GM13976 (cell line): ENCODE measurements at regions not wholly inside any gene's neighbourhood (a gene's known extent, or its start where the extent isn't known, plus 50 kb on each side); places are given as distances from the start of the nearest gene placed in this dataset.

ENCODE experiments used
- DNase-seq: peaks from one replicate; pipeline ENCODE4 v3.0.0; 2012; ENCODE audit warnings: low spot score
- in situ Hi-C: fragments of 300-500 bp; cut with MboI; formaldehyde crosslinking; loops from one replicate; pipeline ENCODE4 v1.12.0; 2022; ENCODE audit warnings: low sequenced_read_pairs, mixed read lengths, inconsistent platforms; ENCODE audit not compliant: unreplicated experiment
- TF ChIP-seq, protein P1 (sequence below): IDR thresholded peaks from 2 replicates; pipeline ENCODE4 v1.5.1; 2012; ENCODE audit warnings: borderline replicate concordance, mild to moderate bottlenecking; ENCODE audit not compliant: insufficient read depth; ENCODE audit errors: extremely low read depth, missing control alignments, control extremely low read depth

GRCh38 chrX:110454336-110454735 is 95.7 kb downstream of the RTL9 start:
- in situ Hi-C loops = no loop called here
- TF ChIP-seq, protein P1, sequence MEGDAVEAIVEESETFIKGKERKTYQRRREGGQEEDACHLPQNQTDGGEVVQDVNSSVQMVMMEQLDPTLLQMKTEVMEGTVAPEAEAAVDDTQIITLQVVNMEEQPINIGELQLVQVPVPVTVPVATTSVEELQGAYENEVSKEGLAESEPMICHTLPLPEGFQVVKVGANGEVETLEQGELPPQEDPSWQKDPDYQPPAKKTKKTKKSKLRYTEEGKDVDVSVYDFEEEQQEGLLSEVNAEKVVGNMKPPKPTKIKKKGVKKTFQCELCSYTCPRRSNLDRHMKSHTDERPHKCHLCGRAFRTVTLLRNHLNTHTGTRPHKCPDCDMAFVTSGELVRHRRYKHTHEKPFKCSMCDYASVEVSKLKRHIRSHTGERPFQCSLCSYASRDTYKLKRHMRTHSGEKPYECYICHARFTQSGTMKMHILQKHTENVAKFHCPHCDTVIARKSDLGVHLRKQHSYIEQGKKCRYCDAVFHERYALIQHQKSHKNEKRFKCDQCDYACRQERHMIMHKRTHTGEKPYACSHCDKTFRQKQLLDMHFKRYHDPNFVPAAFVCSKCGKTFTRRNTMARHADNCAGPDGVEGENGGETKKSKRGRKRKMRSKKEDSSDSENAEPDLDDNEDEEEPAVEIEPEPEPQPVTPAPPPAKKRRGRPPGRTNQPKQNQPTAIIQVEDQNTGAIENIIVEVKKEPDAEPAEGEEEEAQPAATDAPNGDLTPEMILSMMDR = no peak
- no peak for DNase-seq

DNA sequence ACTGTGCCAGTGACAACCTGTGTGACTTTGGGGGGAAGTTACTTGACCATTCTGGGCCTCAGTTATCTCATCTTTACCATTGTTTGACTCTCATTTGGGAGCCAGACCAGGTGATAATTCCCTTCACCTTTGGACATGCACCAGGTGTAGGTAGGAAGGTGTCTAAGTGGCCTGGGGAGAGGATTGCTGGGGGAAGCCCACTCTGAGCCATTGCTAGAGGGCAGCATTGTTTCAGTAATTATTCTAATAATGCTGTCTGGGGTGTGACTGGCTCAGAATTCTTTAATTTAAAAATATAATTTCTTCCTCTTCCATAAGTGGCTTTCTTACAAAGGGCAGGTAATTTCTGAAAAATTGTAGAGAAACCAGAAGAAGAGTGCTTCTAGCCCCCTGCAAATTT is 104.3 kb downstream of the RTL9 start:
- TF ChIP-seq, protein P1 = no peak
- no peak for DNase-seq
- in situ Hi-C loops = no loop called here

DNA sequence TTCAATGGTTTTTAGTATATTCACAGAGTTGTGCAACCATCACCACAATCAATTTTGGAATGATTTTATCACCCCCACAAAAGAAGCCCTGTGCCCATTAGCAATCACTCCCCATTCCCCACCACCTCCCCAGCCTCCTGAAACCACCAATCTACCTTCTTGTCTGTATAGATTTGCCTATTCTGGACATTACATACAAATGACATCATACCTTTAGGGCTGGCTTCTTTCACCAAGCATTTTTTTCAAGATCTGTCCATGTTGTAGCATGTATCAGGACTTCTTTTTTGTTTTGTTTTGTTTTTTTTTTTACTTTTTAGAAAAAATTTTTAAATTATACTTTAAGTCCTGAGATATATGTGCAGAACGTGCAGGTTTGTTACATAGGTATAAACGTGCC is 108.1 kb downstream of the RTL9 start:
- no peak for DNase-seq
- in situ Hi-C loops = no loop called here

DNA sequence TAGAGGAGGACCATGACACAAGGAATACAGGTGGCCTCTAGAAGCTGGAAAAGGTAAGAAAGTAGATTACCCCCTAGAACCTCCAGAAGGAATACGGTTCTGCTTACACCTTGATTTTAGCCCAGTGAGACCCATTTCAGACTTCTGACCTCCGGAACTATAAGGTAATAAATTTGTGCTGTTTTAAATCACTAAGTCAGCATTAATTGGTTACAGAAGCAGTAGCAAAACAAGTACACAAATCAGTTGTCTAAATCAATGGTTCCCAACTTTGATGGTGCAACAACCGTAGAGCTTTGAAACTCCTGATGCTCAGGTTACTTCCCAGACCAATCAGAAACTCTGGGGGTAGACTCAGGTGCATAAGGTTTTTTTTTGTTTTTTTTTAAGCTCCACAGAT is 113.6 kb downstream of the RTL9 start:
- in situ Hi-C loops = no loop called here
- no peak for DNase-seq
- TF ChIP-seq, protein P1 = no peak

More for the DNA sequence above, 108.1 kb downstream of the RTL9 start:
- TF ChIP-seq, protein P1 = no peak

- TF ChIP-seq, protein P1 = no peak
- no peak for DNase-seq
- in situ Hi-C loops = no loop called here
Observed at GRCh38 chrX:110477593-110478228, 119.1 kb downstream of the RTL9 start.

DNA sequence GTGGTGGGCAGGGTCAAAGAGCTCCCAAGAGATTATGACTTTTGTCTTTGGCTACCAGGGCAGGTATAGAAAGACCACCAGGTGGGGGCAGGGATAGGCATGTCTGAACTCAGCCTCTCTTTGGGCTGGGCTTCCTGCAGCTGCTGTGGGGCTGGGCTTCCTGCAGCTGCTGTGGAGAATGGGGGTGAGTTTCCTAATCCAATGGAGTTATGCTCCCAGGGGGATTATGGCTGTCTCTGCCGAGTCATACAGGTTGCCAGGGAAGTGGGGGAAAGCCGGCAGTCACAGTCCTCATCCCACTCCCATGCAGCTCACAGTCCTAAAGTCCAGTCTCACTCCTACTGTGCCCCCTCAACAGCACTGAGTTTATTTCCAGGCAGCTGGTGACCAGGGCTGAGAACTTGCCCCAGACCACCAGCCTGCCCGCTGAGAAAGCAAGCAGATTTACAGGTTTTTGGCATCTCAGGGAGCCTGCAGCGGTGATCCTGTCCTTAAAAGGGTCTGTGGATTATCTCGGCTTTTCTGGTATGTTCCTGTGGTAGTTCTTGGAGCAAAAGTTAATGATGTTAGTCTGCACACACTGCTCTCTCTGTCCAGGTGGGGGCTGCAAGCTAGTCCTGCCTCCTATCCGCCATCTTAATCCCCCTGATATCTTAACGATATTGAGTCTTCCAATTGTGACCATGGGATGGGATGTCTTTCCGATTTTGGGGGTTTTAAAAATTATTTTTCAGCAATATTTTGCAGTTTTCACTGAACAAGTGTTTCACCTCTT is 133.4 kb downstream of the RTL9 start:
- DNase-seq = no peak
- in situ Hi-C loops = no loop called here
- TF ChIP-seq, protein P1 = no peak
